Motor neuron (in vitro differentiated cells): ENCODE measurements at regions not wholly inside any gene's neighbourhood (a gene's known extent, or its start where the extent isn't known, plus 50 kb on each side); places are given as distances from the start of the nearest gene placed in this dataset.
A peak's percentile ranks its signal among the peaks of the same experiment; 100 is the strongest.

Source experiments
- ATAC-seq, 8 experiments: fragments of 200-7000 bp; cut with Tn5 transposase; replicated peaks in 6 of 8; 2 replicates each; pipeline ENCODE4 v1.8.0; 2021; ENCODE audit warnings: mild to moderate bottlenecking in 8 of 8, moderate library complexity in 8 of 8
- H3K27ac ChIP-seq, 2 donors: fragments of 250-450 bp; sonication (Bioruptor Pico); 2 replicates each; pipeline ENCODE4 v1.9.0; 2021; ENCODE audit warnings: antibody characterized with exemption in 2 of 2, mild to moderate bottlenecking in 2 of 2, moderate library complexity in 1 of 2
- H3K4me1 ChIP-seq, 2 donors: fragments of 250-450 bp; sonication (Bioruptor Pico); replicated peaks in 1 of 2; 2 replicates each; pipeline ENCODE4 v1.6.1; 2021; ENCODE audit warnings: antibody characterized with exemption in 2 of 2, mild to moderate bottlenecking in 2 of 2, moderate library complexity in 1 of 2
- H3K4me3 ChIP-seq, 5 donors: fragments of 250-450 bp; sonication (Bioruptor Pico); 2 replicates each; pipeline ENCODE4 v1.9.0; 2021; ENCODE audit warnings: antibody characterized with exemption in 5 of 5, mild to moderate bottlenecking in 5 of 5, moderate library complexity in 4 of 5
- WGBS, 10 experiments: fragments of 450-650 bp; shearing (Covaris generic); methylation state at CpG; one replicate each; pipeline ENCODE4 v1.0.0; 2022; 5-methylcytosine and 5-hydroxymethylcytosine counted together
- in situ Hi-C, 9 experiments: fragments of 400-800 bp; cut with MboI; loops; one replicate each; pipeline ENCODE4 v1.15.0; 2021; ENCODE audit warnings: low sequenced_read_pairs in 9 of 9, low pct_unique_long_range_greater_than_20kb in 2 of 9; ENCODE audit not compliant: unreplicated experiment in 9 of 9

DNA sequence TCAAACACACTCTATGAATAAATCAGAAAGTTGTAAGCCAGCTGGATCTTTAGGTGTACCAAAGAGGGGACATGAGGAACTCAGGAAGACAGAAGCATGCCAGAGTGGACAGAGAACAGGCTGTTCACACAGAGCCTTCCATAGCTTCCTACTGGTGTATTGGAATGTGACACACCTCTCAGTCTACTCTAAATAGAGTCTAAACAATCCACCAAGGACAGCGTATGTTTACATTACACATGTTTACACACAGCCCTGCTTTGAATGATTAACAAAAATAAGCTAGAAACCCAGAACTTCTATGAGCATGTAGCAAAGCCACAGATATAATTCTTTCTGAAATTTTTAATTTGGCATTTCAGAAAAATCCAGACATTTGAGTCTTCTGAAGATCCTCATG, 1279.0 kb upstream of the CDH8 start:
- Histone ChIP-seq H3K4me1 (no peaks in the 10 kb centered on the region), H3K27ac (no peak overlapping the region), H3K4me3 (no peak overlapping the region)
- ATAC-seq: peak in 1 of 8 experiments; percentile 78
- WGBS, 10 experiments: 38 to 100% (median 100%) methylated on average over 1 of the region's 1 CpG; no CpG with 5 or more reads in 3 of the 10 experiments
- in situ Hi-C loops: no loop called here

DNA sequence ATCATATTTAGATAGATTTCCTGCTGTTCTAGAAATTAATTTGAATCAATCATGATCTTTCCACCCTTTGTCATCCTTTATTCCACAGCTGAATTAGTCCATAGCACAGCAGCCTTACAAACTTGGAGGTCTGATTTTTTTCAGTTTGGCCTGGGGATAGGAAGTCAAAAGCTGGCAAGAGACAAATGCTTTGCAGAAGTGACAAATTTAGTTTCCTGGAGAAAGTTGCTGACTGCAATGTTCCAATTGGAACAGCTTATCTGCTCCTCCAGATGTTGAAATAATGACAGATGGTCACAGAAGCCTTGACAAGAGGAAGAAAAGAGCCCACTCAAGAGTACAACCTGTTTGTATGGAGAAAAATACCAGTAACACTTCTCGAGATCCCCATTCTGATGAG, 1276.1 kb upstream of the CDH8 start:
- H3K27ac ChIP-seq: no peak overlapping the region
- ATAC-seq: no peak
- H3K4me3 ChIP-seq: no peak overlapping the region
- in situ Hi-C loops: no loop called here
- WGBS, 10 experiments: 0 to 100% (median 20%) methylated on average over 1 of the region's 1 CpG; no CpG with 5 or more reads in 3 of the 10 experiments
- H3K4me1 ChIP-seq: no peaks in the 10 kb centered on the region

- Histone ChIP-seq H3K27ac (no peak overlapping the region), H3K4me3 (no peak overlapping the region), H3K4me1 (no peaks in the 10 kb centered on the region)
- in situ Hi-C loops: no loop called here
- WGBS, 10 experiments: 8 to 88% (median 67%) methylated on average over 2 to 3 of the region's 3 CpGs; no CpG with 5 or more reads in 1 of the 10 experiments
- no peak for ATAC-seq
These were observed 1275.1 kb upstream of the CDH8 start for GRCh38 chr16:63311313-63311712.

DNA sequence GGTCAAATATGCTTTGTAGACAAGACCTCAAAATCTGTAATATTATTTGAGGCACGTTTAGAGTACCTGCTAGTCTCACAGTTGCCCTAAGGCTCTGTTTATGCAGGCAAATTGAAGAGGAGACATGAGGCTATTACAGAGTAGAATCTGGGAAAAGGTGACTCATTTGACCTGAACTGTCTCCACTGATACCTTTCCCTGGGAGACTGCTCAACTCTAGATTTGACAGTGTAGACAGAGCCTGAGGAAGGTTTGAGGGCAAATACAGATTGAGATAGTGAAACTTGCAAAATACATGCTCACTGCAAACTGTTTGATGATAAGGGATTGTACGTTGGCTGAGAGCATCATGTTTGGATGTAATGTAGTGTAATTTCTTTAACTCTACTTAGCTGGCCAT, 1266.6 kb upstream of the CDH8 start:
- in situ Hi-C loops: no loop called here

GRCh38 chr16:63301349-63301748, 1265.1 kb upstream of the CDH8 start:
- Histone ChIP-seq H3K4me1 (no peaks in the 10 kb centered on the region), H3K27ac (no peak overlapping the region), H3K4me3 (no peak overlapping the region)
- in situ Hi-C loops: no loop called here
- 0 to 88% (median 66%) methylated on average over 1 of the region's 1 CpG; no CpG with 5 or more reads in 4 of the 10 experiments for WGBS, 10 experiments
- ATAC-seq: peak in 1 of 8 experiments; percentile 68

More for the DNA sequence above, 1266.6 kb upstream of the CDH8 start:
- H3K4me1 ChIP-seq: no peaks in the 10 kb centered on the region
- no peak overlapping the region for H3K27ac ChIP-seq
- peak in 1 of 8 experiments; percentile 53 for ATAC-seq
- no peak overlapping the region for H3K4me3 ChIP-seq
- 0 to 100% (median 75%) methylated on average over 1 to 2 of the region's 2 CpGs for WGBS, 10 experiments

- ATAC-seq: peak in 1 of 8 experiments; percentile 58
- H3K4me3 ChIP-seq: no peak overlapping the region
- H3K4me1 ChIP-seq: no peaks in the 10 kb centered on the region
- in situ Hi-C loops: loop anchor here in 2 of 9 experiments (25.0 kb wide), 1 partner anchor 1112 kb away; no protein-coding TSS in a partner anchor
- H3K27ac ChIP-seq: no peak overlapping the region
- 0 to 93% (median 78%) methylated on average over 1 of the region's 1 CpG; no CpG with 5 or more reads in 1 of the 10 experiments for WGBS, 10 experiments
These were observed 1262.8 kb upstream of the CDH8 start for GRCh38 chr16:63298993-63299392.

GRCh38 chr16:63292036-63292435, 1255.8 kb upstream of the CDH8 start:
- 50 to 100% (median 89%) methylated on average over 1 to 3 of the region's 11 CpGs; no CpG with 5 or more reads in 5 of the 10 experiments for WGBS, 10 experiments
- Histone ChIP-seq H3K4me3 (no peak overlapping the region), H3K4me1 (peaks cover 7 to 10% of the 10 kb centered on the region in 2 donors), H3K27ac (no peak overlapping the region)
- no peak for ATAC-seq
- in situ Hi-C loops: loop anchor here in 2 of 9 experiments (25.0 kb wide), 1 partner anchor 1105 kb away; no protein-coding TSS in a partner anchor

DNA sequence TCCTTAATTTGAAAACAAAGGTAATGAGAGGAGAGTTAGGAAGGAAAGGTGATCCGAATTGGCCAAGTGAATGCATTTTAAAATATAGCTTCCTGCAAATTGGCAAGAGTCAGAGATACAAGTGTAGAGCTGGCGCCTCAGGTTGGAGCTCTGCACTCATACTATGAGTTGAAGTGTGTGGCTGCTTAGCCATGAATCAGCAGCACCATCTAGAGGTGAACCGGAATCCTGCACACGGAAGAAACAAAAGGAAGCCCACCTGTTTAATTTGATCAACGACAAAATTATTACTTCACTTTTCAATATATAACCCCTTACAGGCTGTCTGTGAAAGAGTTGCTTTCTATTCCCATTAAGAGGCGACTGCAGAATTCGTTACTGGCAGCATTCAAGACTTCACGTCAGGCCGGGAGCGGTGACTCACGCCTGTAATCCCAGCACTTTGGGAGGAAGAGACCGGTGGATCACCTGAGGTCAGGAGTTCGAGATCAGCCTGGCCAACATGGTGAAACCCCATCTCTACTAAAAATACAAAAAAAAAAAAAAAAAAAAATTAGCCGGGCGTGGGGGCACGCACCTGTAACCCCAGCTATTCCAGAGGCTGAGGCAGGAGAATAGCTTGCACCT, 1253.7 kb upstream of the CDH8 start:
- 0 to 69% (median 28%) methylated on average over 1 to 12 of the region's 16 CpGs for WGBS, 10 experiments

DNA sequence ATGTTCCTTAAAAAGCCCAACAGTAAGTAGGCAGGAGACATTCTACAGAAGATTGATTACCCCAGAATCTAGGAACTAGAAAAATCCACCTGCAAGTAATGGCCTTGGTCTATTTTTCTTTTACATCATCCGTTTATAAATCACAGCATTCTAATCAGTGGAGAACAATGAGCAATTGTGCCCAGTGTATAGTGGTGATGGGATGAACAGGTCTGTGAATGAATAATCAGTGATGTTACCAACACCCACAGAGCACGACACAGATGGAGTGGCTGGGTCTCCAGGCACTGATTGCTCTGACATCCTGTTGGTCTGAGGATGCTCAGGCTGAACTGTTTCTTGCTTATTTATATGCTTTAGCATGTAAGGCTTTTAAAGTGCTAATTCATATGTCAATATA, 1251.2 kb upstream of the CDH8 start:
- no peak overlapping the region for H3K27ac ChIP-seq
- no peak overlapping the region for H3K4me3 ChIP-seq
- H3K4me1 ChIP-seq: peaks cover 18 to 20% of the 10 kb centered on the region in 2 donors
- ATAC-seq: peak in 5 of 8 experiments; percentile 97 to 99 (median 99)
- in situ Hi-C loops: loop anchor here in 2 of 9 experiments (25.0 kb wide), 1 partner anchor 1100 kb away; no protein-coding TSS in a partner anchor
- 0 to 83% (median 8%) methylated on average over 1 to 2 of the region's 2 CpGs; no CpG with 5 or more reads in 4 of the 10 experiments for WGBS, 10 experiments

More for the DNA sequence above, 1253.7 kb upstream of the CDH8 start:
- no peak overlapping the region for H3K4me3 ChIP-seq
- ATAC-seq: peak; percentile 38 to 84 (median 62)
- H3K4me1 ChIP-seq: peaks cover 14 to 18% of the 10 kb centered on the region in 2 donors
- H3K27ac ChIP-seq: no peak overlapping the region
- in situ Hi-C loops: loop anchor here in 2 of 9 experiments (25.0 kb wide), 1 partner anchor 1103 kb away; no protein-coding TSS in a partner anchor

GRCh38 chr16:63283721-63284120, 1247.5 kb upstream of the CDH8 start:
- in situ Hi-C loops: loop anchor here in 2 of 9 experiments (25.0 kb wide), 1 partner anchor 1096 kb away; no protein-coding TSS in a partner anchor

DNA sequence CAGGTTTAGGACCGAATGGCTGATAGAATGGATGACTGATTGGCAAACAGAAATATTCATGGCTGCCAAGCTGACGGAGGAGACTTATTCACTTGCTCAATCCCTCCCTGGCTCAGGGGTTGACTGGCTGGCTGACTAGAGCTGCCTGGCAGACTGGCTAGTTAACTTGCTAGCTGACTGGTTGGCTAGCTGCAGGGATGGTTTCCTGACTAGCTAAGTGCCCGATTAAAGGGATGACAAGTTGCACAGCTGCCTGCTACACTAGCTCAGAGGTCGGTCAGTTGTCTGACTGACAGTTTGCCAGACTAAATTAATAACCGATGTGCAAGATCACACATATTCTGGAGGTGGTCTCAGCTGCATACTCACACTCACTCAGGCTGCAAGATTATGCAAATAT, 1208.4 kb upstream of the CDH8 start:
- Histone ChIP-seq H3K27ac (peak overlapping the region in 1 of 2 donors; percentile 12), H3K4me3 (no peak overlapping the region), H3K4me1 (peaks cover 0 to 16% of the 10 kb centered on the region in 2 donors)
- peak in 6 of 8 experiments; percentile 14 to 64 (median 44) for ATAC-seq
- 14 to 100% (median 48%) methylated on average over 1 to 5 of the region's 5 CpGs; no CpG with 5 or more reads in 2 of the 10 experiments for WGBS, 10 experiments
- in situ Hi-C loops: no loop called here

More at GRCh38 chr16:63283721-63284120, 1247.5 kb upstream of the CDH8 start:
- Histone ChIP-seq H3K27ac (no peak overlapping the region), H3K4me1 (peaks cover 18 to 20% of the 10 kb centered on the region in 2 donors), H3K4me3 (no peak overlapping the region)
- WGBS, 10 experiments: 0 to 63% (median 33%) methylated on average over 1 of the region's 1 CpG; no CpG with 5 or more reads in 1 of the 10 experiments
- ATAC-seq: no peak

GRCh38 chr16:63241497-63242028, 1205.3 kb upstream of the CDH8 start:
- 0 to 86% (median 71%) methylated on average over 2 to 5 of the region's 5 CpGs for WGBS, 10 experiments
- ATAC-seq: peak in 3 of 8 experiments; percentile 58 to 68 (median 60)

DNA sequence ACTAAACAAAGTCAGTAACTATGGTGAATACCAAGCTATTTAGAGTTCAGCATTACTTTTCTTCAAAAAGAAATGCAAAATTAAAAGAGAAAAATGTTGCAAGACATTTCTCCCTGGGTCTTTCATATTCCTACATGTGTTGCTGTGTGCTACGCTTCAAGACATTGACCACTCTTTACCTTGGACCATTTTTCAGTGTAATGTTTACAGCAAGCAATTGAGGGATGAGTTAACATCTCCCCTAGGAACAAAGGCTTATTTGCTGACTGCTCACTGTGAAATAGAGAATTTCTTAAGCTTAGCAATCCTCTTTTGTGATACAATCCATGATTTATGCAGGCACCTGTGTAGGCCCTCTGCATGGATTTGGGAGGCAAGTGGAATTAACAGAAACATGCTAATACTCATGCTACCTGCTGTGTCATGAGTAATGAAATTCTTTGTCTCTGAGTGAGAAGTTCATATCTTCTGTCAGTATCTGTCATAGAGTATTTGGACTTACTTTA, 1202.9 kb upstream of the CDH8 start:
- ATAC-seq: peak in 3 of 8 experiments; percentile 16 to 91 (median 25)
- Histone ChIP-seq H3K27ac (no peak overlapping the region), H3K4me3 (no peak overlapping the region), H3K4me1 (peaks cover 0 to 10% of the 10 kb centered on the region in 2 donors)
- in situ Hi-C loops: no loop called here
- 0 to 100% (median 85%) methylated on average over 1 of the region's 1 CpG; no CpG with 5 or more reads in 3 of the 10 experiments for WGBS, 10 experiments

More at GRCh38 chr16:63241497-63242028, 1205.3 kb upstream of the CDH8 start:
- in situ Hi-C loops: no loop called here
- Histone ChIP-seq H3K27ac (no peak overlapping the region), H3K4me1 (peaks cover 0 to 18% of the 10 kb centered on the region in 2 donors), H3K4me3 (no peak overlapping the region)
